Thoracic aorta (tissue), 2 donors: ENCODE measurements at regions not wholly inside any gene's neighbourhood (a gene's known extent, or its start where the extent isn't known, plus 50 kb on each side); places are given as distances from the start of the nearest gene placed in this dataset.
"Not testable (repeated sequence)": the region's sequence is repeated elsewhere in the genome, so short reads cannot be mapped to it uniquely, and the experiment has no call there.

Experiments used
- ATAC-seq: fragments of 150-250 bp; one replicate; pipeline ENCODE4 v1.8.0; 2017; ENCODE audit warnings: low read depth; ENCODE audit not compliant: insufficient number of reproducible peaks, low FRiP score
- DNase-seq: peaks from one replicate; pipeline ENCODE4 v3.0.0-alpha.2; 2020; ENCODE audit warnings: low spot score
- H3K27ac ChIP-seq, 2 donors: fragments of 200-600 bp; sonication (generic); 1 replicate in 1 of 2; 2 replicates in 1 of 2; pipeline ENCODE4 v1.5.1; 2016; ENCODE audit warnings: mild to moderate bottlenecking in 2 of 2, moderate library complexity in 2 of 2
- H3K27me3 ChIP-seq: fragments of 200-600 bp; sonication (generic); replicated peaks from 2 replicates; pipeline ENCODE4 v1.6.0; 2016; ENCODE audit warnings: mild to moderate bottlenecking; ENCODE audit not compliant: insufficient read depth
- H3K36me3 ChIP-seq: fragments of 200-600 bp; sonication (generic); one replicate; pipeline ENCODE4 v1.5.1; 2016
- H3K4me1 ChIP-seq, 2 donors: fragments of 200-600 bp; sonication (generic); 1 replicate in 1 of 2; 2 replicates in 1 of 2; pipeline versions ENCODE4 v1.5.1 to v1.6.0; 2016; ENCODE audit warnings: low read depth in 2 of 2, mild to moderate bottlenecking in 1 of 2; ENCODE audit not compliant: control insufficient read depth in 1 of 2
- H3K4me3 ChIP-seq: fragments of 200-600 bp; sonication (generic); 2 replicates; pipeline ENCODE4 v1.5.1; 2016; ENCODE audit warnings: mild to moderate bottlenecking
- H3K9me3 ChIP-seq: fragments of 200-600 bp; sonication (generic); 2 replicates; pipeline ENCODE4 v1.5.1; 2016
- TF ChIP-seq, protein P1 (sequence below): fragments of 200-600 bp; sonication (generic); IDR thresholded peaks from one replicate; pipeline ENCODE4 v1.5.1; 2019; ENCODE audit warnings: antibody characterized with exemption

- Histone ChIP-seq H3K27me3 (no peaks in the 10 kb centered on the region), H3K4me3 (no peak overlapping the region), H3K36me3 (no peaks in the 10 kb centered on the region), H3K4me1 (peaks cover 17 to 36% of the 10 kb centered on the region in 2 donors), H3K27ac (no peak overlapping the region), H3K9me3 (no peaks in the 10 kb centered on the region)
- DNase-seq (peak; percentile 68), ATAC-seq (peak; percentile 91)
- TF ChIP-seq, protein P1, sequence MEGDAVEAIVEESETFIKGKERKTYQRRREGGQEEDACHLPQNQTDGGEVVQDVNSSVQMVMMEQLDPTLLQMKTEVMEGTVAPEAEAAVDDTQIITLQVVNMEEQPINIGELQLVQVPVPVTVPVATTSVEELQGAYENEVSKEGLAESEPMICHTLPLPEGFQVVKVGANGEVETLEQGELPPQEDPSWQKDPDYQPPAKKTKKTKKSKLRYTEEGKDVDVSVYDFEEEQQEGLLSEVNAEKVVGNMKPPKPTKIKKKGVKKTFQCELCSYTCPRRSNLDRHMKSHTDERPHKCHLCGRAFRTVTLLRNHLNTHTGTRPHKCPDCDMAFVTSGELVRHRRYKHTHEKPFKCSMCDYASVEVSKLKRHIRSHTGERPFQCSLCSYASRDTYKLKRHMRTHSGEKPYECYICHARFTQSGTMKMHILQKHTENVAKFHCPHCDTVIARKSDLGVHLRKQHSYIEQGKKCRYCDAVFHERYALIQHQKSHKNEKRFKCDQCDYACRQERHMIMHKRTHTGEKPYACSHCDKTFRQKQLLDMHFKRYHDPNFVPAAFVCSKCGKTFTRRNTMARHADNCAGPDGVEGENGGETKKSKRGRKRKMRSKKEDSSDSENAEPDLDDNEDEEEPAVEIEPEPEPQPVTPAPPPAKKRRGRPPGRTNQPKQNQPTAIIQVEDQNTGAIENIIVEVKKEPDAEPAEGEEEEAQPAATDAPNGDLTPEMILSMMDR, result no peak
Measured at GRCh38 chr3:72270072-72270681, 485.2 kb upstream of the PROK2 start.

- H3K4me1 ChIP-seq, result peaks cover 17 to 29% of the 10 kb centered on the region in 2 donors
- H3K9me3 ChIP-seq, result no peaks in the 10 kb centered on the region
- TF ChIP-seq, protein P1, result no peak
- no peak for ATAC-seq
- H3K27ac ChIP-seq, result no peak overlapping the region
- H3K27me3 ChIP-seq, result no peaks in the 10 kb centered on the region
- no peak for DNase-seq
- H3K4me3 ChIP-seq, result no peak overlapping the region
- no peaks in the 10 kb centered on the region for H3K36me3 ChIP-seq
Measured at GRCh38 chr3:72269475-72269874, 484.5 kb upstream of the PROK2 start.

- not testable (repeated sequence) for H3K36me3 ChIP-seq, ATAC-seq, H3K9me3 ChIP-seq, H3K27ac ChIP-seq, H3K27me3 ChIP-seq, H3K4me3 ChIP-seq, DNase-seq
- peaks cover 18 to 36% of the 10 kb centered on the region in 2 donors for H3K4me1 ChIP-seq
Measured at GRCh38 chr3:72266921-72267524, 482.1 kb upstream of the PROK2 start.

DNA sequence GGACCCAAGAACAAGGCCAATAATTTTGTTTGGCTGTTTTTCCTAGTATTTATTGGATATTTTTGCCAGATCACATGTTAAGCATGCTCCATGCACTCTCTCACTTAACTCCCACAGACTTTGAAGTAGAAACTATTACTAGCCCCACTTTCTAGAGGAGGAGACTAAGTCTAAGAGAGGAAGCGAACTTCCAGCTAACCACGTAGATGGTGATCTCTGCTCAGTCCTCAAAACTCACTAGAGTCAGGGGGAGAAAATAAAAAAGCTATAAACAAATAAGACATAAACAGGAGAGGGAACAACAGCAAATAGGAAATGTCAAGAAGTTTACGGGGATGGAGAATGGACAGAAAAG, 481.0 kb upstream of the PROK2 start:
- Histone ChIP-seq H3K9me3 (no peaks in the 10 kb centered on the region), H3K27ac (no peak overlapping the region), H3K27me3 (no peaks in the 10 kb centered on the region), H3K4me3 (no peak overlapping the region), H3K36me3 (no peaks in the 10 kb centered on the region), H3K4me1 (peaks cover 18 to 45% of the 10 kb centered on the region in 2 donors)
- no peak for DNase-seq
- no peak for ATAC-seq
- TF ChIP-seq, protein P1, result no peak

- H3K27me3 ChIP-seq, result no peaks in the 10 kb centered on the region
- H3K36me3 ChIP-seq, result no peaks in the 10 kb centered on the region
- H3K27ac ChIP-seq, result no peak overlapping the region
- H3K4me3 ChIP-seq, result no peak overlapping the region
- ATAC-seq (no peak), DNase-seq (no peak)
- H3K4me1 ChIP-seq, result peaks cover 17 to 44% of the 10 kb centered on the region in 2 donors
- TF ChIP-seq, protein P1, result peak; percentile 19
- H3K9me3 ChIP-seq, result no peaks in the 10 kb centered on the region
Measured at GRCh38 chr3:72265256-72266015, 480.5 kb upstream of the PROK2 start.
